ENCODE measurements at regions not wholly inside any gene's neighbourhood (a gene's known extent, or its start where the extent isn't known, plus 50 kb on each side); places are given as distances from the start of the nearest gene placed in this dataset.

GRCh38 chr6:40948570-40948969, 90.5 kb downstream of the UNC5CL start:
- intact Hi-C loops (cut with micrococcal nuclease; ENCODE audit: unreplicated experiment) (no loop called here), in situ Hi-C loops (cut with HindIII; ENCODE audit: extremely low pct_ligation_motif_present, low pct_unique_long_range_greater_than_20kb) (no loop called here)
- no peak overlapping the region for H2AFZ ChIP-seq (ENCODE audit: low read length)
- no peak overlapping the region for H3K4me2 ChIP-seq (ENCODE audit: low read depth, low read length)
- H4K20me1 ChIP-seq (ENCODE audit: insufficient read depth, low read length), result no peaks in the 10 kb centered on the region
- TF ChIP-seq MIER2 (CRISPR knock-in tag; IDR thresholded peaks at IDR 0.05), result no peak
- TF ChIP-seq ZNF746 (CRISPR knock-in tag; IDR thresholded peaks at IDR 0.05), result no peak
- no peak for TF ChIP-seq ZNF598 (CRISPR knock-in tag; IDR thresholded peaks at IDR 0.05; ENCODE audit: borderline replicate concordance)
- no peak for TF ChIP-seq CCDC6 (CRISPR knock-in tag; IDR thresholded peaks at IDR 0.05)
- no peak for TF ChIP-seq GATAD2A (CRISPR knock-in tag; IDR thresholded peaks at IDR 0.05)
- TF ChIP-seq PHF8 (CRISPR knock-in tag; IDR thresholded peaks at IDR 0.05), result no peak
- TF ChIP-seq RFXANK (CRISPR knock-in tag; IDR thresholded peaks at IDR 0.05), result no peak
- TF ChIP-seq KDM3A (CRISPR knock-in tag; IDR thresholded peaks at IDR 0.05; ENCODE audit: low read depth), result no peak
- no peak for TF ChIP-seq ASH2L (IDR thresholded peaks at IDR 0.05; ENCODE audit: insufficient read length, low read depth, low read length)
- no peak for TF ChIP-seq RFX1 (IDR thresholded peaks at IDR 0.05)
- TF ChIP-seq NCOA2 (CRISPR knock-in tag; IDR thresholded peaks at IDR 0.05), result no peak
- TF ChIP-seq ZFP37 (CRISPR knock-in tag; IDR thresholded peaks at IDR 0.05; ENCODE audit: borderline replicate concordance), result no peak
- TF ChIP-seq TFDP1 (CRISPR knock-in tag; IDR thresholded peaks at IDR 0.05; ENCODE audit: borderline replicate concordance), result no peak
- no peaks in the 10 kb centered on the region for H3K9me3 ChIP-seq (ENCODE audit: low read length)
- H3K79me2 ChIP-seq (ENCODE audit: insufficient read depth, low read length), result no peaks in the 10 kb centered on the region
- peaks cover 0 to 14% of the 10 kb centered on the region in 2 experiments; a peak in 4 of 5 replicates for H3K27me3 ChIP-seq (ENCODE audit: control insufficient read depth in 1 of 2, insufficient read depth in 2 of 2, low read length in 2 of 2)
- no peaks in the 10 kb centered on the region for H3K36me3 ChIP-seq (replicated peaks in 1 of 2; ENCODE audit: control insufficient read depth in 1 of 2, insufficient read depth in 2 of 2, low read length in 2 of 2)
- H3K9ac ChIP-seq (ENCODE audit: insufficient read depth, low read depth, low read length), result no peak overlapping the region
- POLR2A ChIA-PET, result no interaction called here
- WGBS (ENCODE audit: low lambda C conversion rate), result 39% methylated on average over 3 of the region's 3 CpGs
- H3K4me3 ChIP-seq (replicated peaks in 1 of 3; ENCODE audit: insufficient read depth in 1 of 3, low read depth in 2 of 3, low read length in 3 of 3), result no peak overlapping the region
- CTCF ChIA-PET (ENCODE audit: low intra/inter-chr PET ratio, low total read pairs), result no interaction called here
- ATAC-seq (no peak), DNase-seq (ENCODE audit: low spot score) (no peak), FAIRE-seq (no peak)
- H3K27ac ChIP-seq (ENCODE audit: extremely low read length, insufficient read depth, low read length), result no peak overlapping the region
- no peaks in the 10 kb centered on the region for H3K4me1 ChIP-seq (ENCODE audit: insufficient read depth, low read length)
- BruUV-seq (replicated peaks), result no TSS peak
